Thyroid gland (tissue), 4 donors: ENCODE measurements at regions not wholly inside any gene's neighbourhood (a gene's known extent, or its start where the extent isn't known, plus 50 kb on each side); places are given as distances from the start of the nearest gene placed in this dataset.

Experiments
- CTCF ChIP-seq, 6 experiments: fragments of 200-600 bp in 3 of 6; fragments of 450-650 bp in 3 of 6; sonication (generic) in 3 of 6; IDR thresholded peaks; one replicate each; pipeline ENCODE4 v1.5.1; 2016 to 2019; ENCODE audit warnings: antibody characterized with exemption in 6 of 6, mild to moderate bottlenecking in 2 of 6, inconsistent platforms in 1 of 6, moderate library complexity in 1 of 6
- POLR2A ChIP-seq, 2 donors: fragments of 450-650 bp; IDR thresholded peaks; one replicate each; pipeline ENCODE4 v1.6.1; 2017; ENCODE audit warnings: antibody characterized with exemption in 2 of 2, mild to moderate bottlenecking in 2 of 2, moderate library complexity in 1 of 2

- TF ChIP-seq CTCF (IDR thresholded peaks at IDR 0.05) (no peak), POLR2A (IDR thresholded peaks at IDR 0.05) (no peak)
These were observed 376.1 kb upstream of the RBFOX1 start for GRCh38 chr16:6956511-6956910.
